NCI-H2227 (cell line): ENCODE measurements at regions not wholly inside any gene's neighbourhood (a gene's known extent, or its start where the extent isn't known, plus 50 kb on each side); places are given as distances from the start of the nearest gene placed in this dataset.
A peak's percentile ranks its signal among the peaks of the same experiment; 100 is the strongest.
"Not testable (repeated sequence)": the region's sequence is repeated elsewhere in the genome, so short reads cannot be mapped to it uniquely, and the experiment has no call there.

ENCODE experiments used
- DNase-seq: peaks from one replicate; lab custom pipeline; 2025; ENCODE audit not compliant: unreplicated experiment; lab: John Stamatoyannopoulos, UW

- no peak for DNase-seq
Observed at GRCh38 chr2:61774351-61774750, 79.5 kb downstream of the FAM161A start.

GRCh38 chr2:61771904-61772845, 81.7 kb downstream of the FAM161A start:
- DNase-seq, result no peak

GRCh38 chr2:61770746-61771145, 83.1 kb downstream of the FAM161A start:
- no peak for DNase-seq

- DNase-seq, result no peak
Observed at GRCh38 chr2:61770298-61770697, 83.6 kb downstream of the FAM161A start.

GRCh38 chr2:61769093-61769675, 84.7 kb downstream of the FAM161A start:
- no peak for DNase-seq

- DNase-seq, result peak; percentile 99
Observed at GRCh38 chr2:61764035-61764800, 89.6 kb downstream of the FAM161A start.

- peak; percentile 93 for DNase-seq
Observed at GRCh38 chr2:61763605-61764034, 90.2 kb downstream of the FAM161A start.

- no peak for DNase-seq
Observed at GRCh38 chr2:61762292-61762691, 91.6 kb downstream of the FAM161A start.

- DNase-seq, result no peak
Observed at GRCh38 chr2:61759718-61760117, 94.1 kb downstream of the FAM161A start.

GRCh38 chr2:61759005-61759404, 94.9 kb downstream of the FAM161A start:
- no peak for DNase-seq

GRCh38 chr2:61758159-61758558, 95.7 kb downstream of the FAM161A start:
- DNase-seq, result no peak

GRCh38 chr2:61753512-61753911, 100.3 kb downstream of the FAM161A start:
- DNase-seq, result no peak

GRCh38 chr2:61750624-61751023, 103.2 kb downstream of the FAM161A start:
- DNase-seq, result no peak

- DNase-seq, result no peak
Observed at GRCh38 chr2:61742955-61743354, 110.9 kb downstream of the FAM161A start.

- DNase-seq, result no peak
Observed at GRCh38 chr2:61737841-61738240, 116.0 kb downstream of the FAM161A start.

- no peak for DNase-seq
Observed at GRCh38 chr2:61736953-61737352, 116.9 kb downstream of the FAM161A start.

GRCh38 chr2:61733563-61733962, 120.3 kb downstream of the FAM161A start:
- DNase-seq, result no peak

GRCh38 chr2:61732787-61733186, 121.1 kb downstream of the FAM161A start:
- no peak for DNase-seq

GRCh38 chr2:61727746-61728145, 126.1 kb downstream of the FAM161A start:
- DNase-seq, result no peak

GRCh38 chr2:61726456-61727209, 127.2 kb downstream of the FAM161A start:
- DNase-seq, result no peak

GRCh38 chr2:61723364-61723763, 130.5 kb downstream of the FAM161A start:
- not testable (repeated sequence) for DNase-seq
